ENCODE measurements at regions not wholly inside any gene's neighbourhood (a gene's known extent, or its start where the extent isn't known, plus 50 kb on each side); places are given as distances from the start of the nearest gene placed in this dataset.

- no peak for ATAC-seq
Observed at GRCh38 chr22:19574247-19574646, 50.0 kb upstream of the CLDN5 start.

GRCh38 chr22:19576460-19577421 lies 52.5 kb upstream of the CLDN5 start:
- peak; percentile 95 for ATAC-seq
- H3K27ac Mint-ChIP-seq, result peak overlapping the region; percentile 37
- peak; percentile 26 to 72 for DNase-seq (ENCODE audit: low spot score in 2 of 2)
- peaks cover 33% of the 10 kb centered on the region for H3K4me1 Mint-ChIP-seq
- peak overlapping the region; percentile 36 for H3K4me3 Mint-ChIP-seq
- no peaks in the 10 kb centered on the region for H3K36me3 Mint-ChIP-seq
- H3K9me3 Mint-ChIP-seq, result no peaks in the 10 kb centered on the region

More at GRCh38 chr22:19574247-19574646, 50.0 kb upstream of the CLDN5 start:
- no peaks in the 10 kb centered on the region for H3K36me3 Mint-ChIP-seq
- H3K27ac Mint-ChIP-seq, result peak overlapping the region; percentile 73
- no peak for DNase-seq (ENCODE audit: low spot score in 2 of 2)
- H3K9me3 Mint-ChIP-seq, result no peaks in the 10 kb centered on the region
- H3K4me1 Mint-ChIP-seq, result peaks cover 23% of the 10 kb centered on the region
- H3K4me3 Mint-ChIP-seq, result no peak overlapping the region

GRCh38 chr22:19577422-19577966 lies 53.3 kb upstream of the CLDN5 start:
- DNase-seq (ENCODE audit: low spot score in 2 of 2) (no peak), ATAC-seq (no peak)
- peaks cover 33% of the 10 kb centered on the region for H3K4me1 Mint-ChIP-seq
- H3K4me3 Mint-ChIP-seq, result peak overlapping the region; percentile 36
- H3K27ac Mint-ChIP-seq, result peak overlapping the region; percentile 37
- H3K9me3 Mint-ChIP-seq, result no peaks in the 10 kb centered on the region
- H3K36me3 Mint-ChIP-seq, result no peaks in the 10 kb centered on the region

GRCh38 chr22:19578180-19579004 lies 54.2 kb upstream of the CLDN5 start:
- Mint-ChIP-seq H3K9me3 (no peaks in the 10 kb centered on the region), H3K27ac (no peak overlapping the region), H3K36me3 (no peaks in the 10 kb centered on the region), H3K4me3 (no peak overlapping the region), H3K4me1 (peaks cover 33% of the 10 kb centered on the region)
- DNase-seq (ENCODE audit: low spot score in 2 of 2) (no peak), ATAC-seq (no peak)

- Mint-ChIP-seq H3K4me1 (peaks cover 33% of the 10 kb centered on the region), H3K27ac (no peak overlapping the region), H3K36me3 (no peaks in the 10 kb centered on the region), H3K9me3 (no peaks in the 10 kb centered on the region), H3K4me3 (no peak overlapping the region)
- DNase-seq (ENCODE audit: low spot score in 2 of 2) (no peak), ATAC-seq (no peak)
Observed at GRCh38 chr22:19579115-19579811, 55.1 kb upstream of the CLDN5 start.

- Mint-ChIP-seq H3K27ac (no peak overlapping the region), H3K4me3 (no peak overlapping the region), H3K4me1 (peaks cover 33% of the 10 kb centered on the region), H3K9me3 (no peaks in the 10 kb centered on the region), H3K36me3 (no peaks in the 10 kb centered on the region)
- ATAC-seq, result no peak
- DNase-seq (ENCODE audit: low spot score in 2 of 2), result no peak
Observed at GRCh38 chr22:19579880-19580279, 55.7 kb upstream of the CLDN5 start.

GRCh38 chr22:19580291-19580890 lies 56.2 kb upstream of the CLDN5 start:
- Mint-ChIP-seq H3K4me3 (no peak overlapping the region), H3K4me1 (peaks cover 33% of the 10 kb centered on the region), H3K27ac (no peak overlapping the region), H3K36me3 (no peaks in the 10 kb centered on the region), H3K9me3 (no peaks in the 10 kb centered on the region)
- ATAC-seq (no peak), DNase-seq (ENCODE audit: low spot score in 2 of 2) (no peak)

GRCh38 chr22:19582033-19582693 lies 58.0 kb upstream of the CLDN5 start:
- Mint-ChIP-seq H3K4me1 (peaks cover 22% of the 10 kb centered on the region), H3K27ac (no peak overlapping the region), H3K9me3 (no peaks in the 10 kb centered on the region), H3K36me3 (no peaks in the 10 kb centered on the region), H3K4me3 (no peak overlapping the region)
- no peak for DNase-seq (ENCODE audit: low spot score in 2 of 2)
- no peak for ATAC-seq

- peak overlapping the region; percentile 50 for H3K27ac Mint-ChIP-seq
- no peak overlapping the region for H3K4me3 Mint-ChIP-seq
- DNase-seq (ENCODE audit: low spot score in 2 of 2) (no peak), ATAC-seq (no peak)
- H3K9me3 Mint-ChIP-seq, result no peaks in the 10 kb centered on the region
- H3K36me3 Mint-ChIP-seq, result no peaks in the 10 kb centered on the region
- no peaks in the 10 kb centered on the region for H3K4me1 Mint-ChIP-seq
Observed at GRCh38 chr22:19586922-19587684, 62.9 kb upstream of the CLDN5 start.

- no peak for DNase-seq (ENCODE audit: low spot score in 2 of 2)
- no peak for ATAC-seq
- Mint-ChIP-seq H3K9me3 (no peaks in the 10 kb centered on the region), H3K4me3 (no peak overlapping the region), H3K36me3 (no peaks in the 10 kb centered on the region), H3K27ac (no peak overlapping the region), H3K4me1 (no peaks in the 10 kb centered on the region)
Observed at GRCh38 chr22:19590696-19591095, 66.5 kb upstream of the CLDN5 start.

GRCh38 chr22:19591568-19591967 lies 67.4 kb upstream of the CLDN5 start:
- H3K36me3 Mint-ChIP-seq, result no peaks in the 10 kb centered on the region
- H3K4me1 Mint-ChIP-seq, result no peaks in the 10 kb centered on the region
- no peak overlapping the region for H3K4me3 Mint-ChIP-seq
- no peak overlapping the region for H3K27ac Mint-ChIP-seq
- DNase-seq (ENCODE audit: low spot score in 2 of 2) (no peak), ATAC-seq (no peak)
- H3K9me3 Mint-ChIP-seq, result no peaks in the 10 kb centered on the region

GRCh38 chr22:19592464-19592863 lies 68.3 kb upstream of the CLDN5 start:
- no peak for ATAC-seq
- no peak overlapping the region for H3K4me3 Mint-ChIP-seq
- no peaks in the 10 kb centered on the region for H3K36me3 Mint-ChIP-seq

GRCh38 chr22:19593991-19594569 lies 69.9 kb upstream of the CLDN5 start:
- no peak for ATAC-seq
- no peak overlapping the region for H3K4me3 Mint-ChIP-seq

More at GRCh38 chr22:19592464-19592863, 68.3 kb upstream of the CLDN5 start:
- Mint-ChIP-seq H3K27ac (no peak overlapping the region), H3K9me3 (no peaks in the 10 kb centered on the region), H3K4me1 (peaks cover 3% of the 10 kb centered on the region)
- DNase-seq (ENCODE audit: low spot score in 2 of 2), result no peak

More at GRCh38 chr22:19593991-19594569, 69.9 kb upstream of the CLDN5 start:
- no peak overlapping the region for H3K27ac Mint-ChIP-seq
- no peaks in the 10 kb centered on the region for H3K9me3 Mint-ChIP-seq
- peaks cover 4% of the 10 kb centered on the region for H3K4me1 Mint-ChIP-seq
- no peaks in the 10 kb centered on the region for H3K36me3 Mint-ChIP-seq
- no peak for DNase-seq (ENCODE audit: low spot score in 2 of 2)
